Common myeloid progenitor, CD34-positive (primary cell): ENCODE measurements at regions not wholly inside any gene's neighbourhood (a gene's known extent, or its start where the extent isn't known, plus 50 kb on each side); places are given as distances from the start of the nearest gene placed in this dataset.

Experiments
- CTCF ChIA-PET: fragments of 350-600 bp; sonication (Branson Sonifier 250); formaldehyde crosslinking; loops from one replicate; lab custom pipeline; 2021; ENCODE audit warnings: antibody characterized with exemption; lab: Charles Lee
- POLR2A ChIA-PET: fragments of 350-600 bp; sonication (Branson Sonifier 250); formaldehyde crosslinking; loops from one replicate; lab custom pipeline; 2021; ENCODE audit warnings: antibody characterized with exemption; lab: Charles Lee
- DNase-seq, 3 donors: peaks; one replicate each; pipeline versions ENCODE4 v3.0.0 to v3.0.0-alpha.2; 2013
- H3K27ac ChIP-seq, 2 experiments: 1 replicate in 1 of 2; 2 replicates in 1 of 2; pipeline ENCODE4 v1.7.0; 2013; ENCODE audit warnings: inconsistent platforms in 2 of 2, low read length in 2 of 2, mild to moderate bottlenecking in 2 of 2, low read depth in 1 of 2, moderate library complexity in 1 of 2; ENCODE audit not compliant: severe bottlenecking in 2 of 2, insufficient read depth in 1 of 2, poor library complexity in 1 of 2
- H3K27me3 ChIP-seq, 5 experiments: replicated peaks in 2 of 5; 1 replicate in 3 of 5; 2 replicates in 2 of 5; pipeline versions ENCODE4 v1.6.1 to v1.7.0; 2013; ENCODE audit warnings: low read length in 4 of 5, mild to moderate bottlenecking in 2 of 5, moderate library complexity in 2 of 5, inconsistent platforms in 1 of 5; ENCODE audit not compliant: insufficient read depth in 5 of 5, control insufficient read depth in 4 of 5
- H3K36me3 ChIP-seq, 4 experiments: 1 replicate in 2 of 4; 2 replicates in 2 of 4; pipeline versions ENCODE4 v1.6.1 to v1.7.0; 2013; ENCODE audit warnings: low read length in 3 of 4, control low read depth in 1 of 4, mild to moderate bottlenecking in 1 of 4; ENCODE audit not compliant: control insufficient read depth in 4 of 4, insufficient read depth in 4 of 4
- H3K4me1 ChIP-seq, 4 experiments: 1 replicate in 3 of 4; 2 replicates in 1 of 4; pipeline versions ENCODE4 v1.6.1 to v1.7.1; 2013; ENCODE audit warnings: low read length in 3 of 4, mild to moderate bottlenecking in 3 of 4, control low read depth in 1 of 4, inconsistent platforms in 1 of 4, moderate library complexity in 1 of 4; ENCODE audit not compliant: control insufficient read depth in 4 of 4, insufficient read depth in 4 of 4; ENCODE audit errors: control extremely low read depth in 1 of 4
- H3K4me3 ChIP-seq, 7 experiments: 1 replicate in 4 of 7; 2 replicates in 3 of 7; pipeline versions ENCODE4 v1.5.1 to v1.7.0; 2013; ENCODE audit warnings: mild to moderate bottlenecking in 7 of 7, low read length in 6 of 7, moderate library complexity in 6 of 7, inconsistent platforms in 2 of 7, low read depth in 2 of 7, control low read depth in 1 of 7; ENCODE audit not compliant: insufficient read depth in 4 of 7, control insufficient read depth in 1 of 7; ENCODE audit errors: extremely low read depth in 1 of 7
- H3K9me3 ChIP-seq, 5 experiments: 1 replicate in 4 of 5; 2 replicates in 1 of 5; pipeline versions ENCODE4 v1.6.1 to v1.7.1; 2013; ENCODE audit warnings: low read length in 4 of 5, mild to moderate bottlenecking in 2 of 5, inconsistent platforms in 1 of 5, low read depth in 1 of 5, moderate library complexity in 1 of 5; ENCODE audit not compliant: control insufficient read depth in 4 of 5, insufficient read depth in 2 of 5; ENCODE audit errors: control extremely low read depth in 1 of 5
- WGBS: methylation state at CpG from one replicate; pipeline ENCODE4 v1.1.5; 2013; ENCODE audit not compliant: insufficient coverage; 5-methylcytosine and 5-hydroxymethylcytosine counted together

- WGBS, result 94% methylated on average over 2 of the region's 3 CpGs
- no peaks in the 10 kb centered on the region for H3K36me3 ChIP-seq
- H3K27me3 ChIP-seq, result no peaks in the 10 kb centered on the region
- CTCF ChIA-PET, result no interaction called here
- DNase-seq, result no peak
- no peaks in the 10 kb centered on the region for H3K9me3 ChIP-seq
- H3K27ac ChIP-seq, result no peak overlapping the region
- no peak overlapping the region for H3K4me3 ChIP-seq
- H3K4me1 ChIP-seq, result no peaks in the 10 kb centered on the region
- POLR2A ChIA-PET, result no interaction called here
These were observed 148.7 kb downstream of the KCNJ2 start for GRCh38 chr17:70318051-70318450.

- WGBS, result 60% methylated on average over 1 of the region's 3 CpGs
- no peaks in the 10 kb centered on the region for H3K9me3 ChIP-seq
- no peak overlapping the region for H3K27ac ChIP-seq
- DNase-seq, result no peak
- H3K4me1 ChIP-seq, result no peaks in the 10 kb centered on the region
- CTCF ChIA-PET, result no interaction called here
- POLR2A ChIA-PET, result no interaction called here
- no peaks in the 10 kb centered on the region for H3K36me3 ChIP-seq
- no peak overlapping the region for H3K4me3 ChIP-seq
- H3K27me3 ChIP-seq, result no peaks in the 10 kb centered on the region
These were observed 150.2 kb downstream of the KCNJ2 start for GRCh38 chr17:70319516-70319915.

- no peaks in the 10 kb centered on the region for H3K9me3 ChIP-seq
- H3K36me3 ChIP-seq, result no peaks in the 10 kb centered on the region
- no peak overlapping the region for H3K4me3 ChIP-seq
- no peaks in the 10 kb centered on the region for H3K27me3 ChIP-seq
- DNase-seq, result no peak
- ChIA-PET POLR2A (no interaction called here), CTCF (no interaction called here)
- no peak overlapping the region for H3K27ac ChIP-seq
- H3K4me1 ChIP-seq, result no peaks in the 10 kb centered on the region
- WGBS, result 100% methylated on average over 1 of the region's 5 CpGs
These were observed 151.5 kb downstream of the KCNJ2 start for GRCh38 chr17:70320673-70321345.

- Histone ChIP-seq H3K9me3 (no peaks in the 10 kb centered on the region), H3K4me3 (no peak overlapping the region), H3K27ac (no peak overlapping the region), H3K36me3 (no peaks in the 10 kb centered on the region), H3K27me3 (no peaks in the 10 kb centered on the region), H3K4me1 (no peaks in the 10 kb centered on the region)
- ChIA-PET CTCF (no interaction called here), POLR2A (no interaction called here)
- no CpG with 5 or more reads among the region's 4 CpGs for WGBS
- no peak for DNase-seq
These were observed 152.0 kb downstream of the KCNJ2 start for GRCh38 chr17:70321352-70321751.

GRCh38 chr17:70323269-70323668 is 153.9 kb downstream of the KCNJ2 start:
- ChIA-PET POLR2A (interaction anchor here (0.7 kb wide), 1 partner anchor 32 kb away, joined by 3 read pairs; no protein-coding TSS in a partner anchor), CTCF (no interaction called here)
- no peaks in the 10 kb centered on the region for H3K27me3 ChIP-seq
- WGBS, result 100% methylated on average over 1 of the region's 2 CpGs
- DNase-seq, result no peak
- H3K9me3 ChIP-seq, result no peaks in the 10 kb centered on the region
- H3K4me1 ChIP-seq, result no peaks in the 10 kb centered on the region
- no peak overlapping the region for H3K27ac ChIP-seq
- no peaks in the 10 kb centered on the region for H3K36me3 ChIP-seq
- no peak overlapping the region for H3K4me3 ChIP-seq

GRCh38 chr17:70324031-70324430 is 154.7 kb downstream of the KCNJ2 start:
- CTCF ChIA-PET, result no interaction called here
- no CpG with 5 or more reads among the region's 1 CpG for WGBS
- H3K4me3 ChIP-seq, result no peak overlapping the region
- no peaks in the 10 kb centered on the region for H3K4me1 ChIP-seq
- no peaks in the 10 kb centered on the region for H3K27me3 ChIP-seq
- H3K36me3 ChIP-seq, result no peaks in the 10 kb centered on the region
- DNase-seq, result no peak
- POLR2A ChIA-PET, result no interaction called here
- no peak overlapping the region for H3K27ac ChIP-seq
- no peaks in the 10 kb centered on the region for H3K9me3 ChIP-seq

GRCh38 chr17:70327279-70327678 is 157.9 kb downstream of the KCNJ2 start:
- POLR2A ChIA-PET, result no interaction called here
- 100% methylated on average over 1 of the region's 1 CpG for WGBS

More at GRCh38 chr17:70327279-70327678, 157.9 kb downstream of the KCNJ2 start:
- H3K36me3 ChIP-seq, result no peaks in the 10 kb centered on the region
- H3K4me3 ChIP-seq, result no peak overlapping the region
- no peaks in the 10 kb centered on the region for H3K4me1 ChIP-seq
- CTCF ChIA-PET, result no interaction called here
- no peak for DNase-seq
- H3K27ac ChIP-seq, result no peak overlapping the region
- no peaks in the 10 kb centered on the region for H3K9me3 ChIP-seq
- H3K27me3 ChIP-seq, result no peaks in the 10 kb centered on the region
